Prostate gland (tissue), 2 donors: ENCODE measurements at regions not wholly inside any gene's neighbourhood (a gene's known extent, or its start where the extent isn't known, plus 50 kb on each side); places are given as distances from the start of the nearest gene placed in this dataset.

Experiments used
- CTCF ChIP-seq, 4 experiments: fragments of 200-600 bp in 2 of 4; fragments of 450-650 bp in 2 of 4; sonication (generic) in 2 of 4; IDR thresholded peaks; 1 replicate in 3 of 4; 2 replicates in 1 of 4; pipeline ENCODE4 v1.5.1; 2016 to 2019; ENCODE audit warnings: antibody characterized with exemption in 4 of 4, mild to moderate bottlenecking in 2 of 4, moderate library complexity in 2 of 4
- POLR2A ChIP-seq: fragments of 450-650 bp; IDR thresholded peaks from one replicate; pipeline ENCODE4 v1.6.1; 2016; ENCODE audit warnings: antibody characterized with exemption, mild to moderate bottlenecking

GRCh38 chr9:82447343-82447742 lies 458.8 kb downstream of the SPATA31D1 start:
- no peak for TF ChIP-seq CTCF (IDR thresholded peaks at IDR 0.05)
- no peak for TF ChIP-seq POLR2A
